ENCODE measurements at regions not wholly inside any gene's neighbourhood (a gene's known extent, or its start where the extent isn't known, plus 50 kb on each side); places are given as distances from the start of the nearest gene placed in this dataset.

GRCh38 chr1:105838071-105838470 lies 1218.4 kb upstream of the PRMT6 start:
- no peak for DNase-seq (ENCODE audit: low read depth)

- DNase-seq (ENCODE audit: low read depth) = peak; percentile 43
These were observed 1190.9 kb upstream of the PRMT6 start for GRCh38 chr1:105865546-105865945.

DNA sequence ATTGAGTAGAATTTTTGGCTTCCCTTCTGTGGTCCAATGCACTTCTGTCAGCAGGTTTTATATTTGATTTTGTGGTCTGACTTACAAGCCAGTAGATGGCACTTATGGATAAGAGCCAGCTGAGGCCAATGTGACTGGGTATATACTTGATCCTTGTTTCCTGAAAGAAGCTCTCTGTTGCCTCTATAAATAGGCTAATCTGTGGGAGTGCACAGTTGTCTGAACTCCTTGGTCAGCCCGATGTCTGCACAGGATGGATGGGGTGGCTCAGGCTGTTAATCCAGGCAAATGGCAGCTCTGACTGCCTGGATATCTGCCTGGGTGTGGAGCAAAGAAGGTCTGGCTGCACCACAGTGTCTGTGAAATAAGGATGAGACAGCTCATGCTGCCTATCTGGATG lies 1183.7 kb upstream of the PRMT6 start:
- no peak for DNase-seq (ENCODE audit: low read depth)

- DNase-seq (ENCODE audit: low read depth) = no peak
These were observed 1181.9 kb upstream of the PRMT6 start for GRCh38 chr1:105874621-105875020.

- DNase-seq (ENCODE audit: low read depth) = no peak
These were observed 1170.2 kb upstream of the PRMT6 start for GRCh38 chr1:105886309-105886708.

GRCh38 chr1:105891308-105891707 lies 1165.2 kb upstream of the PRMT6 start:
- no peak for DNase-seq (ENCODE audit: low read depth)

GRCh38 chr1:105894006-105894405 lies 1162.5 kb upstream of the PRMT6 start:
- peak; percentile 95 for DNase-seq (ENCODE audit: low read depth)

- no peak for DNase-seq (ENCODE audit: low read depth)
These were observed 1146.7 kb upstream of the PRMT6 start for GRCh38 chr1:105909811-105910210.

GRCh38 chr1:105914403-105914802 lies 1142.1 kb upstream of the PRMT6 start:
- DNase-seq (ENCODE audit: low read depth) = no peak

DNA sequence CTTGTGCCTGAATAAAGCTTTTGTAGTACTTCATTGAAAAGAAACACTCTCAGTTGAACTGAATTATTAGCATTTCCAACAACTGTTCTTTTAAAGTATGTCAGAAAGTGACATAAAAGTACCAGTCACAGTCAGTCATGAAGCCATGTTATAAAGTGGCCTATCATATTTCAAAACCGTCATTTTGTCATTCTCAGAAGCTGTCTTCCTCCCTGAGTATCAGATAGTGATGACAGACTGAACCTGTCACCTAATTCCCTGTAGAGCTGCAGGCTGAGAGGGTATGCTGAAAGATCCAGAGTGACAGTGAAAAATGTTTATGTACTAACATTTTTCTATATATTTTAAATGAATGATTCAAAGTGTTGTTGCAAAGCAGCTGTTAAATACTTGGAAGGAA lies 1121.7 kb upstream of the PRMT6 start:
- no peak for DNase-seq (ENCODE audit: low read depth)

GRCh38 chr1:105964879-105965278 lies 1091.6 kb upstream of the PRMT6 start:
- no peak for DNase-seq (ENCODE audit: low read depth)

DNA sequence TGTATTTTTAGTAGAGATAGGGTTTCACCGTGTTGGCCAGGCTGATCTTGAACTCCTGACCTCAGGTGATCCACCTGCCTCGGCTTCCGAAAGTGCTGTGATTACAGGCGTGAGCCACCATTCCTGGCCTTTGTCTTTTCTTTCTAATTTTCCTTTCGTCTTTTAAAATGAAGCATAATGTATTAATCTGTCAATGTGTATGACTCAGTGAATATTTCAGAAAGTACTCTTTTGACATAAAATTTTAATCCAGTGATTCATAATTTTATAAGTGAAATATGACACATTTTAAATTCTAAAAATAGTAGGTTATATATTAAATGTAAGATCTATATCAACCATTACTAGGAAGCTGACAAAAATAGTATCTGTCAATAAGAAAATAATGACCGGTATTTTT lies 1059.0 kb upstream of the PRMT6 start:
- no peak for DNase-seq (ENCODE audit: low read depth)

- no peak for DNase-seq (ENCODE audit: low read depth)
These were observed 1034.1 kb upstream of the PRMT6 start for GRCh38 chr1:106022312-106022902.

DNA sequence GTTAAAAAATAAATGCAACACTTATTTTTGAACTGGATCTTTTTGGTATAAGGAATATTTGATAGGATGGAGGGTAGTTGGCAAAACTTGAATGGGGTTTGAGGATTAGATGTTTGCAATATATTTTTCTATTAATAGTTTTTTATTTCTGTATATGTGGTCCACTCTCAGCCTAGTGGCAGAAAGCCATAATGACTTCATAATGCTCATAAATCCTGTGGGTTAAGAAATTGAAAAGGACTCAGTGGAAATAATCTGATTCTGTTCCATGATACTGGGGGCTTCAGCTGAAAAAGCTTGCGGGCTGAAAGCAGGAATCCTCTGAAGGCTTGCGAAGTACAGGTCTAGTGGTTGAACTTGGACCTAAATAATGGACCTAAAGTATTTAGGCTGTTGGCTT lies 1028.6 kb upstream of the PRMT6 start:
- DNase-seq (ENCODE audit: low read depth) = no peak

DNA sequence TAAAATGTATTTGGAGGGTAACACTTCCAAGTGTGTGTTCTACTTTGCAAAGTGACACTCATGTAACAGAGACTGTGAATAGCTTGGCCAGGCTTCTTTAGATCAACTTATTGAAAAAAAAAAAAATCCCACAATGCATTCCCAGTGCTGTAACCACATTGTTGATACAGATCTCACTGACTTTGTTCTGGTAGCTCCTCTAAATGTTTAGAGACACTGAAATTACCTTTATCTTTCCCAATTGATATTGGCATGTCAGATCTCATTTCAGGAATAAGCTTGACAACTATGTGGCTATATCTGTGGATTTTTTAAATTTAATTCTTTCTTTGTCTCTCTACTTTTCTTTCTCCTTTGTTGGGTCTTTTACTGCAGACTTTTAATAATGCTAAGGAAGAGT lies 1018.9 kb upstream of the PRMT6 start:
- DNase-seq (ENCODE audit: low read depth) = no peak

- no peak for DNase-seq (ENCODE audit: low read depth)
These were observed 1018.2 kb upstream of the PRMT6 start for GRCh38 chr1:106038260-106038659.

- no peak for DNase-seq (ENCODE audit: low read depth)
These were observed 1012.5 kb upstream of the PRMT6 start for GRCh38 chr1:106043971-106044370.

GRCh38 chr1:106047210-106047609 lies 1009.3 kb upstream of the PRMT6 start:
- no peak for DNase-seq (ENCODE audit: low read depth)

DNA sequence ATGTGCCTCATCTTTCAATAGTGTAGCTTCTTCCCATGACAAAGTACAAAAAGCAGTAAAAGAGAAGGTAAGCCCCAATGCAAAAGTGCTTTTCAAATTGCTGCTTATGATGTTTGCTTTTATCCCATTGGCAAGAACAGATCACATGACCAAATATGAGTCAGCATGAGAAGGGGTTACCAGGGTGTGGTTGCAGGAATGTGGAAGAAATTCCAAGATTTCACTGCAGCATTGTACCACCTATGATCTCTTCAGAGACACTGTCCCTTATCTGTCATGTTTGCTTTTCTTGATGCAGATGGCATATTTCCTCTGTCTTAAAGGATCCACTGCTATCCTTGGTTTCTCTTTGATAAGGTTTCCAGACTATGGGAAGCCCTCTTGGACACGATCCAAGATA lies 1006.9 kb upstream of the PRMT6 start:
- DNase-seq (ENCODE audit: low read depth) = no peak

- DNase-seq (ENCODE audit: low read depth) = no peak
These were observed 1000.6 kb upstream of the PRMT6 start for GRCh38 chr1:106055855-106056254.

DNA sequence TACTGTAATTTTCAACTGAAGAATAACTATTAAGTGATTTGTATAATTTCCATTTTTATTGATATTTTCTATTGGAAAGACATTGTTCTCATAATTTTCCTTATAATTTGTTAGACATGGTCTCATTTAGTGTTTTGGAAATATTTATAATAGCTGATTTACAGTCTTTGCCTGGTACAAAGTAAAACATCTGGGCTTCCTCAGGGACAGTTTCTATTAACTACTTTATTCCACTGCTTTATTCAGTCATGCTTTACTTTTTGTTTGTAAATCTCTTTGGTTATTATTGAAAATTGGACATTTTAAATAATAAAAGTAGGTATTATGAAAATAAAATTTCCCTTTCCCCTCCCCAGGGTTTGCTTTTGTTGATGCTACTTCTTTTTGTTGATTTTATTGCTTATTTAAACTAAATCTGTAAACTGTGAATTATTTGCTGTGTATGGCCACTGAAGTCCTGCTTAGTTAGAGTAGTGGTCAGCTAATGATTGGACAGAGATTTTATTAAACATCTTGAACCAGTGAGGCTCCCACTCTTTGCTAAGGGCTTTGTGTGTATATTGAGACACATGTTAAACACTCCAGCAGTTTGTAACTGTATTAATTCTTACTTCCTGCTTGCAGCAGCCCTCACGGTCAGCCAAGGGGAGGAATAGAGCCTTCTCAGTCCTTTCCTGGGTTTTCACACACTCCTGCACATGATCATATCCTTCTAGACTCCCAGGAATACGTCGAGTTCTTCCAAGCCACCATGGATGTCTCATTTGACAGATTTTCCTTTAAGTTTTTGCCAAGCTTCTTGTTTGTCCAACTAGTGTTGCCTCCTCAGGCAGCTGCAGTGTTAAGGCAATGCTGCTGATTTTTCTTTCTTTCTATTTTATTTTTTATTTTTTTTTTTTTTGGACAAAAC lies 994.6 kb upstream of the PRMT6 start:
- no peak for DNase-seq (ENCODE audit: low read depth)

DNA sequence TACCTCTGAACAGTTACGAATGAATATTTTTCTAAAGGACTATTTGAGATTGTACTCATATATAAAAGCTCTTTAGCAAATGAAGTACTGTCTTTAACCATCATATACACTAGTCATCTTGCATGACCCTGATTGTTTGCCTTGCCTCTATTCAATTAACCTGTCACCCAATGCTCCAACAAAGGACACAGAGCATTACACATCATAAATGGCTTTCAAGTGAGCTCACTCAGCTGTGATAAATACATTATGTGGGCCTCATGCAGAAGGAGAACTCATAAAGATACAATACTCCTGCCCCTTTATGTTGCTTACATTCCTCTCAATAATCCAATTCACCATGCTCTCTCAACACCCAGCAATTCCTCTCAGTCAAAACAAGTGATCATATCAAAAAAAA lies 993.0 kb upstream of the PRMT6 start:
- DNase-seq (ENCODE audit: low read depth) = no peak

DNA sequence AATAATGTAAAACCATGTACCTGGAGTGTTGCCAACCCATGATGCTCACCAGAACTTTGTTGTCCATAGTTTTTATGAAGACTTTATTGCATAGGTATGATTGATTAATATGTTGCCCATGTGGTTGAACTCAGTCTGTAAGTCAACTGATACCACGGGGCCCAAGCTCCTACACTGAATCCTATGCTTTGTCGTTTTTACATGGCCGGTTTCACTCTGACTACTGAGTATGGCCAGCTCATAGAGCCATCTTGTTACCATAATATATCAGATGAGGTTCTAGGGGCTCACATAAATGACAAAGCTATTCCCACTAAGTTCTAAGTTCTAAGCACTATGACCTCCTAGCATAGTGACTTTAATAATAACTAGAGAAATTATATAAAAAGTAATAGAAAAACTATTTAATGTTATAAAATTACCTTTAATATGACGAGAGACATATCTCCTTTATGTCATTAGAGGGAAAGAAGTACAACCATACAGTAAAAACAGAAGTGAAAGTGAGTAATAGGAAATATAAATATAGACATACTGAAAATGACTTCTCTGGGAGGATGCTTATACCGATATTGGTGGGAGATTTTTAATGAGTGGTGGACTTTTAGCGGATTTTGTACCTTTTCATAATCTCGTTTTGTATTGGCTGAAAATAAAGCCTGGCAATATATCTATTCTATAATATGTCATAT lies 983.4 kb upstream of the PRMT6 start:
- no peak for DNase-seq (ENCODE audit: low read depth)
